Spleen (tissue), 7 donors: ENCODE measurements at regions not wholly inside any gene's neighbourhood (a gene's known extent, or its start where the extent isn't known, plus 50 kb on each side); places are given as distances from the start of the nearest gene placed in this dataset.

ENCODE experiments used
- CTCF ChIP-seq, 11 experiments: fragments of 200-600 bp in 7 of 11; fragments of 450-650 bp in 4 of 11; sonication (generic) in 4 of 11; IDR thresholded peaks in 8 of 11; conservative IDR thresholded peaks in 3 of 11; 1 replicate in 7 of 11; 2 replicates in 4 of 11; pipeline versions ENCODE4 v1.4.0 to v1.8.0; 2016 to 2021; ENCODE audit warnings: antibody characterized with exemption in 11 of 11, inconsistent platforms in 4 of 11, mild to moderate bottlenecking in 1 of 11
- POLR2A ChIP-seq, 3 donors: fragments of 450-650 bp; IDR thresholded peaks; one replicate each; pipeline ENCODE4 v1.5.1; 2017; ENCODE audit warnings: antibody characterized with exemption in 3 of 3, mild to moderate bottlenecking in 1 of 3
- donor health status: DM: no; HTN: no; CAD: no; lungs with moderate emphysema.
- donor health status: DM: no; HTN: no; CAD: no.
- donor health status: DM: no; HTN: no; CAD: no.

- TF ChIP-seq CTCF (IDR thresholded peaks at IDR 0.05 in 8 of 11, conservative IDR thresholded peaks at IDR 0.05 in 3 of 11) (no peak), POLR2A (IDR thresholded peaks at IDR 0.05) (no peak)
These were observed 201.7 kb upstream of the CHRM3 start for GRCh38 chr1:239184561-239185244.
